ENCODE measurements at regions not wholly inside any gene's neighbourhood (a gene's known extent, or its start where the extent isn't known, plus 50 kb on each side); places are given as distances from the start of the nearest gene placed in this dataset.

DNA sequence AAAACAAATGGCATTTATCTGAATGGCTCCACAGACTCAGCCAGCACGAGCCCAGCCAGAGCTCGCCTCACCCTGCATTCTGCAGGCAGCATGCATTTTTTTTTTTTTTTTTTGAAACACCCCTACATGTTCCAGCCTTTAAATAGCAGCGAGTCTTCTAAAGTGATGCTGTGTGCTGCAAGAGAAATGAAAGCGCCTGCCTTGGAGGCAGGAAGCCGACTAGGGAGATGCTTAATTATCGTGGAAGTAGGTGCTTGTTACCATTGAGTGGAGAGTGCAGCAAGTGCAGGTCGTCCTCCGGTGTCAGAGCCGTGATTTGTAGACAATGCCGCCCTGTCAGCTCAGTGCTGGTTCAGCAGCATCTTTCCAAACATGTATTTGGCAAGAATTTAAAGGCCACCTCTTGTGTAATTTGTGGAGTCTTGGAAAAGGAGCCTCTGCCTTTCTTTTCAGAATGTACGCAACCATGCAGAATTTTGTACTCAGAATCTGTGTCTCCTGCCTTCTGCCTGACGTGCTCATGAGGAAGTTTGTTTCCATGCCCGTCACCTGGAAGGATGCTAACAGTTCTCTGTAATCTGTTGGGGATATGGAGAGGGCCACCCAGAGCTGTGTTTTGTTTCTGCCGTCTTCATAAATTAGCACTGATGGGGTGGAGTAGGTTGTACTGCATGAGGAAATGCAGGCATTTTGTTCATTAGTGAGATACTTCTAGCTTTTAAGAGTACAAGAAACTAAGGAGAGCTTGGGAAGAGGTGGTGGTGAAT, 345.9 kb upstream of the RGS6 start:
- TF ChIP-seq, protein P1, sequence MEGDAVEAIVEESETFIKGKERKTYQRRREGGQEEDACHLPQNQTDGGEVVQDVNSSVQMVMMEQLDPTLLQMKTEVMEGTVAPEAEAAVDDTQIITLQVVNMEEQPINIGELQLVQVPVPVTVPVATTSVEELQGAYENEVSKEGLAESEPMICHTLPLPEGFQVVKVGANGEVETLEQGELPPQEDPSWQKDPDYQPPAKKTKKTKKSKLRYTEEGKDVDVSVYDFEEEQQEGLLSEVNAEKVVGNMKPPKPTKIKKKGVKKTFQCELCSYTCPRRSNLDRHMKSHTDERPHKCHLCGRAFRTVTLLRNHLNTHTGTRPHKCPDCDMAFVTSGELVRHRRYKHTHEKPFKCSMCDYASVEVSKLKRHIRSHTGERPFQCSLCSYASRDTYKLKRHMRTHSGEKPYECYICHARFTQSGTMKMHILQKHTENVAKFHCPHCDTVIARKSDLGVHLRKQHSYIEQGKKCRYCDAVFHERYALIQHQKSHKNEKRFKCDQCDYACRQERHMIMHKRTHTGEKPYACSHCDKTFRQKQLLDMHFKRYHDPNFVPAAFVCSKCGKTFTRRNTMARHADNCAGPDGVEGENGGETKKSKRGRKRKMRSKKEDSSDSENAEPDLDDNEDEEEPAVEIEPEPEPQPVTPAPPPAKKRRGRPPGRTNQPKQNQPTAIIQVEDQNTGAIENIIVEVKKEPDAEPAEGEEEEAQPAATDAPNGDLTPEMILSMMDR (IDR thresholded peaks at IDR 0.05) = no peak
- TF ChIP-seq POLR2A (IDR thresholded peaks at IDR 0.05) = no peak

All from right lobe of liver (tissue), 4 donors.